ENCODE measurements at regions not wholly inside any gene's neighbourhood (a gene's known extent, or its start where the extent isn't known, plus 50 kb on each side); places are given as distances from the start of the nearest gene placed in this dataset.
"Not testable (repeated sequence)": the region's sequence is repeated elsewhere in the genome, so short reads cannot be mapped to it uniquely, and the experiment has no call there.

DNA sequence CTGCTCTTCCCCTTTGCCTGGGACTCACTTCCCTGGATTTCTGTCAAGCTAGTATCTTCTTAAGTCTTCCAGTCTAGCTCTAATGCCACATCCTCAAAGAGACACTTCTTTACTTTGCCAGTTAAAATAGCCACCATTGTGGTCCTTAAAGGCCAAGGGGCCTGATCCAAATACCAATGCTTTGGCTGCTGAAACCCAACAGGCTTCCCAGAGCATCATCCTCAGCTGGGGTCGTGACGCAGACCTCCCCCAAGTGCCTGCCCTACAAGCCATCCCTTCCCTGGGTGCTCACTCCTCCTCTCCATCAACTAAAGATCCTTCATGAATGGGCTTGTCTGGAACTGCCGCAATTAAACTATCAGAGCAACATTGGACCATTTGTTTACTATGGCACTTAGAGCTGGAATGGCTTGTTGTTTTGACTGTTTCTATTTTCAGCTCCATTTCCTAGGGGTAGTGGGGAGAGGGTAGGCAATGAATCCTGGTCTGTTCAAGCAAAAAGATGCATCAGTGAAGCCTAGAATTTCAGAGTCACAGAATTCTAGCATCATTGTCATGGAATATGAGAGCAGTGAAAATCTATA lies 79.6 kb upstream of the SIRPA start:
- 79% methylated on average over 3 of the region's 3 CpGs for WGBS, 2 donors
- H3K4me3 ChIP-seq, result no peak overlapping the region
- peaks cover 0 to 62% (median 49%) of the 10 kb centered on the region in 4 donors for H3K4me1 ChIP-seq
- no peaks in the 10 kb centered on the region for H3K36me3 ChIP-seq
- peak overlapping the region; percentile 19 to 73 (median 63) for H3K27ac ChIP-seq
- intact Hi-C loops (cut with DNase I), result no loop called here
- no peak for DNase-seq
- H3K9me3 ChIP-seq, result no peaks in the 10 kb centered on the region
- no peaks in the 10 kb centered on the region for H3K27me3 ChIP-seq
- TF ChIP-seq EP300 (IDR thresholded peaks at IDR 0.05), result no peak
- TF ChIP-seq CTCF (IDR thresholded peaks at IDR 0.05), result no peak
- no peak for TF ChIP-seq POLR2A (IDR thresholded peaks at IDR 0.05)
- no peak for TF ChIP-seq POLR2AphosphoS5 (IDR thresholded peaks at IDR 0.05)

- H3K4me1 ChIP-seq, result peaks cover 0 to 63% (median 49%) of the 10 kb centered on the region in 4 donors
- H3K9me3 ChIP-seq; intact Hi-C loops (cut with DNase I); DNase-seq; H3K36me3 ChIP-seq; H3K4me3 ChIP-seq; H3K27me3 ChIP-seq: not testable (repeated sequence)
- H3K27ac ChIP-seq, result peak overlapping the region in 2 of 4 donors; percentile 18 to 67
- 97 to 100% methylated on average over 1 of the region's 1 CpG for WGBS, 2 donors
Measured at GRCh38 chr20:1814861-1815260, 80.3 kb upstream of the SIRPA start.

DNA sequence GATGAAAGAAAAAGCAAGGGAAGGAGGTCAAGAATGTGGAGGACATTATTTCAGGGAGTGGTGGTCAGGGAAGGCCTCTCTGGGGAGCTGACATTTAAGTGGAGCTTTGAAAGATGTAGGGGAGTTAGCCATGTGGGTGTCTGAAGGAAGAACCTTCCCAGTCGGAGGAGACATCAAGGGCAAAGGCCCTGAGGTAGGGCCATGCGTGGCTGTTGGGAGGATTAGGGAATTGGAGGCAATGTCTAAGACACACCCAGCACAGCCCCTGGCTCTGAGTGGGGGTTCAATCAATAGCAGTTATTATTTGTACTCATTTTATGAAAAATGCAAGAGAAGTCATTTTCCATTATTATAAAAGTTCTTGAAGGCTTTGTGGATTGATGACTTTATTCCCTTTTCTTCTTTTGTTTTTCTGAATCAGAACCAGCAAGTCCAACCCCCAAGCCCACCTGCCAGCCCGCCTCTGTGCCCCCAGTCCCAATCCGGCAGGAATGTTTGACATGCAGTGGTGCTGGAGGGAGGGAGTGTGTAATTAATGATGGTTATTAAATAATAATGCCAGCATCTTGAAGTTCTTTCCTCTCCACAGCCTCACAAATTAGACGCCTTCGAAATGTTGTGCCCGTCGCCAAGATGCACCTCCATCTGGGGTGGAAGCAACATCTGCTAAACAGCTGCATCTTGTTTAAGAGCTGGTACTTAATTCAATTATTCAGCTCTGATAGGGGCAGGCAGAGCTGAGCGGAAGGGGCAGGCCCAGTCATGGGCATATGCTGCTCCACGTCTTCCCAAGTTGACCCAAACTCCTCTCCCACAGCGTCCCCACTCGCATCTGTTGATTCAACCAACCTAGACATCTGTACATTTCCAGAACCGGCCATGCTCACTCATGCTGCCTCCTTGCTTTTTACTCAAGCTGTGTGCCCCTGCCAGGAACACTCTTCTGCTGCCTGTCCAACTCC lies 81.3 kb upstream of the SIRPA start:
- H3K27me3 ChIP-seq, result no peaks in the 10 kb centered on the region
- peak overlapping the region; percentile 28 to 76 (median 44) for H3K27ac ChIP-seq
- H3K9me3 ChIP-seq, result no peaks in the 10 kb centered on the region
- DNase-seq, result no peak
- intact Hi-C loops (cut with DNase I), result no loop called here
- peaks cover 0 to 71% (median 49%) of the 10 kb centered on the region in 4 donors for H3K4me1 ChIP-seq
- no peak overlapping the region for H3K4me3 ChIP-seq
- 94% methylated on average over 13 of the region's 13 CpGs for WGBS, 2 donors
- H3K36me3 ChIP-seq, result no peaks in the 10 kb centered on the region
- TF ChIP-seq POLR2AphosphoS5 (IDR thresholded peaks at IDR 0.05) (no peak), POLR2A (IDR thresholded peaks at IDR 0.05) (no peak), EP300 (IDR thresholded peaks at IDR 0.05) (no peak), CTCF (IDR thresholded peaks at IDR 0.05) (no peak)

DNA sequence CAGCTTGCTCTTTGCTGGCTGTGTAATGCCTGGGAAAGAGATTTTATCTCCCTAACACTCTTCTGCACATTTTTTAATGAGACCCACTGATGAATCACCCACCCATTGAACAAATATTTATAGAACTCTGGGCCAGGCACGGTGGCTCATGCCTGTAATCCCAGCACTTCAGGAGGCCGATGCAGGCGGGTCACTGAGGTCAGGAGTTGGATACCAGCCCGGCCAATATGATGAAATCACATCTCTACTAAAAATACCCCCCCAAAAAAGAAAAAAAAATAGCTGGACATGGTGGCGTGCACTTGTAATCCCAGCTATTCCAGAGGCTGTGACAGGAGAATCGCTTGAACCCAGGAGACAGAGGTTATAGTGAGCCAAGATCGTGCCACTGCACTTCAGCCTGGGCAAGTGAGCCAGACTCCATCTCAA lies 82.1 kb upstream of the SIRPA start:
- Histone ChIP-seq H3K36me3 (no peaks in the 10 kb centered on the region), H3K27ac (peak overlapping the region; percentile 31 to 76 (median 44)), H3K4me1 (peaks cover 0 to 75% (median 49%) of the 10 kb centered on the region in 4 donors), H3K4me3 (no peak overlapping the region), H3K9me3 (no peaks in the 10 kb centered on the region), H3K27me3 (no peaks in the 10 kb centered on the region)
- 39 to 62% methylated on average over 7 of the region's 7 CpGs for WGBS, 2 donors
- peak; percentile 79 for DNase-seq
- peak in 1 of 4 donors; percentile 22 for TF ChIP-seq POLR2AphosphoS5 (IDR thresholded peaks at IDR 0.05)
- TF ChIP-seq CTCF (IDR thresholded peaks at IDR 0.05), result no peak
- intact Hi-C loops (cut with DNase I), result no loop called here
